Stimulated activated CD4-positive, alpha-beta T cell treated with anti-CD3 and anti-CD28 coated beads, Interleukin-12 subunit alpha, Interleukin-12 subunit beta, amount 100 ng/mL, for 48 hours (primary cell): ENCODE measurements at regions not wholly inside any gene's neighbourhood (a gene's known extent, or its start where the extent isn't known, plus 50 kb on each side); places are given as distances from the start of the nearest gene placed in this dataset.
"Not testable (repeated sequence)": the region's sequence is repeated elsewhere in the genome, so short reads cannot be mapped to it uniquely, and the experiment has no call there.

Source experiments
- DNase-seq, 3 donors: peaks; one replicate each; pipeline ENCODE4 v3.0.0-alpha.2; 2020; ENCODE audit warnings: low read depth in 2 of 3, low spot score in 1 of 3

DNA sequence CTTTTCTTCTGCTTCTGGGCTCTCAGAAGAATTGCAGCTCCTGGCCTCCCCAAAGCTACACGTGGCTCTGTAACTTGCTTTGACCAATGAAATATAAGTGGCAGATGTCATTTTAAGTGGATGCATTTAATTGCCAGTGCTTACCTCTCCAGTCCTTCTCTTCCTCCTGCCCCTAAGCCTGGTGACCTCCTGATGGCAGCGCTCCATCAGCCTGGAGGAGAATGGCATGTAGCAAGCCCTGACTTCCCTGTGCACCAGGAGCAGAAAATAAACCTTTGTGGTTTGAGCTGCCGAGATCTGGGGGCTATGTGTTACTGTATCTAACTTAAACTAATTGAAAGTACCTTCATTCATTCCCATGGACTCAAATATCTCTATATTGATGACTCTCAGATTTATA, 304.7 kb upstream of the CHRNA7 start:
- not testable (repeated sequence) for DNase-seq

DNA sequence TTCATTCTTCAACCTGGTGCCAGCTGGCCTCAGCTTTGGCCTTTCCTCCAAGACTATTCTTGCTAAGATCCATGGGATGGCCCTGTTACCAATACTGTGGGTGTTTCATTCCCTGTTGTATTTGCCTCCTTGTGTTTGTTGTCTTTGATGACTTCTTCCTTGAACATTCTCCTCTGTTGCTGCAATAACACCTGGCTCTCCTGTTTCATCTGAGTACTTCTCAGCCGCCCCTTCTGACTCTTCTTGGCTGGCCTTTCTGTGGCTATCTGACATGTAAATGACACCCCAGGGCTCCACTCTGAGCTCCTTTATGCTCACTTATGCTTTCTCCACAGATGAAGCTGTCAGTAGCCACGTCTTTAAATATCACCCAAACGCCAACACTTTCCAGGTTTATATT, 302.7 kb upstream of the CHRNA7 start:
- no peak for DNase-seq

DNA sequence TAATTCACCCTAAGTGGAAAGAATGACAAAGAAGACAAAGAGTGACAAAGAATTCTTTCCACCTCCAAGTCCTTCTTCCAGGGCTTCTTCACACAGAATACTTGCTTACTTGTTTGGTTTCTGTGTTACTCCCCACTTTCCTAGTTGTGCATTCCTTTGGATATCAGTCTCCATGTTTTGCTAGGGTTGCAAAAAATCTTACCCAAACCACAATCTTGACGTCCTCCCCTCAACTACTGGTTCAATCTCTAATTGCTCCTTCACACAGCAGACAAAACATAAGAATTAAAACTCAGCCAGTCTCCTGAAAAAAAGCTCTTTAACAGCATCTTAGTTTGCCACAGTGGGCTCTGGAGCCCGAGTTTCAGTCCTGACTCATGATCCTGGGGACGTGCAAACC, 297.6 kb upstream of the CHRNA7 start:
- no peak for DNase-seq

DNA sequence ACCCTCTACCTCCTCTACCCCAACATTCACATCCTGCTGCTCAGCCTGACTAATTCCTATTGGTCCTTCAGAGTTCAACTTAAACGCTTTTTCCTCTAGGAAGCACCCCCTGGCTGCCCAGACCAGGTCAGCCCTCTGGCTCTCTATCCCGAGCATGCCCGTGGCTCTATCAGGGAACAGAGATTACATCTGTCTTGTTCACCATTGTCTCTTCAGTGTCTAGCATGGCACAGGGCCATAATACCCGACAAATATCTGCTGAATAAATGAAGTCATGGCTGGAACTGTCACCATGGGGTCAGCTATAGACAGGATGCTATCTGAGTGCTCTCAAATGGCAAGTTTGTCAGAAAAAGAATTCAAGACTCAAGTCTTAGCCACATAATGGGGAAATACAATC, 296.9 kb upstream of the CHRNA7 start:
- DNase-seq = no peak

DNA sequence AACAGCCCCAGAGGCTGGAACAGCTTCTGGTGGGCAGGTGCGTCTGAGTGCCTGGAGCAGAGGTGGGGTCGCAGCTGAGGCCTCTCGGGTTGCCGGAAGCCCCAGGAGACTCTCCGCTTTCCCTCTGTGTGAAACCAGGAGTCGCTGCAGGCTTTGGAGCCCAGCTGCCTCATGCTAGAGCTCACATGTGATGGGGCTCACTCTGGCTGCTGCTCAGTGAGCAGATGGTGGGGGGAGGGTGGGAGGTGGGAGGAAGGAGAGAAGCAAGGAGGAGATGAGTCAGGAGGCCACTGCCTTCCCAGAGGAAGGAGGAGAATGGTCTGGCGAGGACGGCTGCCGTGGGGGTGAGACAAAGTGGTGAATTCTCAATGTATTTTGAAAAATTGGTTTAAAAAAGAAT, 290.1 kb upstream of the CHRNA7 start:
- DNase-seq = no peak

DNA sequence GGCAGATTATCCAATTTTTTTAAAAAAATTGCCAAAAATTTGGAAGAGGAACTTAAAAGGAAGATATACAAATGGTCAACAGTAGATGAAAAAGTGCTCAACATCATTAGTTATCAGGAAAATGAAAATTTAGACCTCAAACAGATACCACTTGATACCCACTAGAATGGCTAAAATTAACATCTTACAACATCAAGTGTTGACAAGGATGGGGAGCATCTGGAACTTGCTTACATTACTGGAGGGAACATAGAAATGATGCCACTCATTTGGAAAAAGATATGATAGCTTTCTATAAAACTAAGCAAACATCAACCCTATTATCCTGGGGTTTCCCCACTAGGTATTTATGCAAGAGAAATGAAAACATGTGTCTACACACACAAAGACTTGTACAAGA, 284.5 kb upstream of the CHRNA7 start:
- no peak for DNase-seq

DNA sequence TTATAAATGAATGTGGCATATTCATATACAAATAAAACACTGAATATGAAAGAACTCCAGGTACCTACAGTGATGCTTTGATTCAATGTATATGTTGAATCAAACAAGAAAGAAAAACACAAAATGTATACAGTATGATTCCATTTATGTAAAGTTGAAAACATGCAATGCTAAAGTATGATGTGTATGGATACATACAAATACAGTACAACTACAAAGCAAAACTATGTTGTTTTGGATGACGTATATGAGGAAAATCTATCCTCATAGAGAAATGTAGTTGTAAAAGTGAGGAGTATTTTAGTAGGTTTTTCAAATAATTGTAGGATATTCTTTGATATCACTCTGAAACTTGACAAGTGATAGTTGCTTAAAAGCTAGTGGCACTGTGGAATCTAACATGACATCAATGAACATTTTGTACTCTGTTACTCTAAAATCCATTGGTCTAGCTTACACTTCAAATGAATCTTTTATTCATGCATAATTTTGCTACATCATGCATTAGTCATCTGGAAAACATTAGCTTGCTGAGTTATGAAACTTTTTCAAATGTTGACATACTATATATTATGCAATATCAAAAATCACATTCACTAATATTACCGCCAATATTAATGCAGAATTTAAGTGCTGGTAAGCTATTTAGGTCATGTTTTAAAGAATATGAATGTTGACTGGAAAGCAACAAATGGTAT, 278.1 kb upstream of the CHRNA7 start:
- no peak for DNase-seq

DNA sequence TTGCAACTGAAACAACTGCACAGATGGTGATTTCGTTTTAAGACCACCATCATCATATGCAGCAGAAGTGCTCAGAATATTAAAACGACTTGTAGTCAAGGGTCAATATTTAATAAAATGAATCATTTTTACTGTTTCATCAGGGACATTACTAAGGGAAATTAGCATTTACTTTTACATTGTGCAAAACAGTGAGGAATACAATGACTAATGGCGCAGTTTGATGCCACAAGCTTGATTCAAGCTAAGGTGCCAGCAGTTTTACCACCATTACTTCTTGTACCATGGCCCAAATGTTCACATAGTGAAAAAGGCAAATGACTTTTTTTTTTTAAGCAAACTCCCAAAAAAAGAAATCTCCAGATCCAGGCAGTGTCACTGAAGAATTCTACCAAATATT, 277.4 kb upstream of the CHRNA7 start:
- DNase-seq = no peak

DNA sequence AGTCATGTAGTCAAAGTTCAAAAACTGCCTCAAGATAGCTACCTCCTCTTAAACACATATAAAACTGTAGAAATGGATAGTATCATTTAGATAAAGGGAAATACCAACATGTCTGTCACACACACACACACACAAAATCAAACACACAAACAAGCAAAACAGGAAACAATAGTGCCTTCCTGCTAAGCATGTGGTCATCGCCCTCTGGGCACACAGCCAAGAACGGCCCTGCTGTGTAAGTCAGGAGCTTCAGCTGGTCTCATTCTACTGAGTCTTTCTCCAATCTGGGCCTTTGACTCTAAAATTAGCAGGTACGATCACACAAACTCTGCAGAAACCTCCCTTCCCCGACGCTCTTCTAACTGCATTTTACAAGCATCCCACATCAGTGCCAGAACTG, 272.2 kb upstream of the CHRNA7 start:
- DNase-seq = no peak

DNA sequence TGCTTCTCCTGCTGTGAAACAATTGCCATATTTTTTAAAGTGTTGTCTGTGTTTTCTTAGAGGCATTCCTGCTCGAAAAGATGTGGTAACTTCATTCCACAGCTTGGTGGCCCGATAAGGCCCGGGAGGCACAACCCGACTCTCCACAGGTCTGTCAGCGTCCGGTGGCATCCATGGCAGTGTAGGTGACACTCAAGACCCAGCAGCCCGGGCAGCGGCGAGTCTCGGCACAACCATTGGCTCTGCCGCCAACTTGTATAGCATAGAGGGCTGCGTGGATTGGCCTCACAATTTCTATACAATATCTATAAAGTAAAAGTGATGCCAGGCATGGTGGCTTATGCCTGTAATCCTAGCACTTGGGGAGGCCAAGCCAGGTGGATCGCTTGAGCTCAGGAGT, 262.3 kb upstream of the CHRNA7 start:
- DNase-seq = no peak

DNA sequence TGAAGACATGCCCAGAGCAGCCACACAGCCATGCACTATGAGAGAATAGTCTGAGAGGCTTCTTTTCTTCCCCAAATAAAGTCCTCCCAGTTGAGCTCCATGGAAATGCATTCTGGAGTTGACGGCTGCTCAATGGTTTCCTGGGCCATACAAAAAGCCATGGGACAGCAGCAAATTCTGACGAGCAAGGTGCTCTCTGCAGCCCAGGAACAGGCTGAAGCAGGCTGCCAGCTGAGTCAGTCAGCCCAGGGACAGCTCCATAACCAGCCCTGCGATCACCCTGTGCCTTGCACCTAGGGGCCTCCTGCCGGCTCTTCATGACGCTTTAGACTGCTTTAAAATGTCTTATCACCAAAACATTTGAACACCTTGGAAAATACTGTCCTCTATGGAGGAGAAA, 256.3 kb upstream of the CHRNA7 start:
- no peak for DNase-seq

DNA sequence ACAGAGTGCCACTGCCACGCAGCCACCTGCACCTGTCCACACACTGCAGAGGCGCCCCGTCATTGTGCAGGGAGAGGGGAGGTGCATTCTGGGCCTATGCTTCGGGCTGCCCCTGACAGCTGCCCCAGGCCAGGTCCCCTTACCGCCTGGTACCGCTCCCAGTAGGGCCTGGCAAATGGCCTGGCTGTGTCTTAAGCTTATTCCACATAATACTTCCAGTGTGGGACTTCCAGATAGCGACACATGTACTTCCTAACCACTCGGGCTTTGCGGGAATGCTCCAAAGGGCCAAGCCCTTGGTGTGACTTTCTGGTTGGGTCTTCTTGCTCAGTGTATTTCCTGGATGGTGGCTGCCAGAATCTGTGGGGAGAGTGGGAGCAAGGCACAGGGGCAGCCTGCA, 254.3 kb upstream of the CHRNA7 start:
- DNase-seq = no peak

DNA sequence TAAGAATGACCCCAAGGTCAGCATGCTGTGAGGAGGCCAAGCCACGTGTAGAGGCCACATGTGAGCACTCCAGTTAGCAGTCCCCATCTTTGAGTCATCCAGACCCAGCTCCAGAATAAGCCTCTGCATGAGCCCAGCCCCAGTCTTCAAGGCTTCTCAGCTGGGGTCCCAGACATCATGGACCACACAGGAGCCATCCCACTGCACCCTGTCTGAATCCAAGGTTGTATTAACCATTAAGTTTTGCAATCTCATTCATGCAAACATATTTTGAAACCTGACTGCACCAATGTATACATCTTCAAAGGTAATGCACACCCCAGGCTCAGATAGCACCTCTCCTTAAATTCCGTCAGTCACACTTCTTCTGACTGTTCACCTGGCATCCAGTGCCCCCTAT, 249.1 kb upstream of the CHRNA7 start:
- no peak for DNase-seq

DNA sequence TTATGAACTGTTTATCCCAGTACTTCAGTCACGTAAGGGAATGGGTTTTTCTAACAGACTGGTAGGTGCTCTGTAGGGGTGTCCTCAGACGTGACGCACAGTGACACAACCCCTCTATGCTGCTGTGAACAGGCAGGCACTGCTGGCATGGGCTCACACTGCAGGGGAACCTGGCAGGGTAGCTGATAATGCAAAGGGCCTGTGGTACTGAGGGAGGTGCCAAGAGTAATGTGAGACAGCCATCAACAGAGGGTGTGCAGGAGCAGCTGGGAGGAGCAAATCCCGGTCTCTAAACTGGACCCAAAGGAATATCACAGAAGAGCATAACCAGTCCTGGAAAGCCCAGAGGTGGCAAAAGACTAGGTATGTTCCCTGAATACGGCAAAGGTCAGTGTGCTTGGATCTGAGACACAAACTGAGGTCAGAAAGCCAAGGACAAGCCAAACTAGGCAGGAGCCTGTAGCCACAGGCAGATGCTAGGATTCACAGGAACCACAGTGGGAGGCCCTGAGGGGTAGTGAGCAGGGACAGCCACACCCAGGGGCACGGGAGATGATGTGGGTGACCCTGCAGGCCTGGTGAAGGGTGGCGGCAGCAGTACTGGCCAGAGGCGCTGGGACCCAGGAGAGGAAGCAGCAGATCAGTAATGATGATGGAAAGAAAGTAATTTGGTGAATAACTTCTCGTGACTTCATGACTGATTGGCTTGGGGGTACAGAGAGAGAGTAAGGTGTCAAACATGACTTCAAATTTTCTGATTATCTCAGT, 248.1 kb upstream of the CHRNA7 start:
- no peak for DNase-seq

DNA sequence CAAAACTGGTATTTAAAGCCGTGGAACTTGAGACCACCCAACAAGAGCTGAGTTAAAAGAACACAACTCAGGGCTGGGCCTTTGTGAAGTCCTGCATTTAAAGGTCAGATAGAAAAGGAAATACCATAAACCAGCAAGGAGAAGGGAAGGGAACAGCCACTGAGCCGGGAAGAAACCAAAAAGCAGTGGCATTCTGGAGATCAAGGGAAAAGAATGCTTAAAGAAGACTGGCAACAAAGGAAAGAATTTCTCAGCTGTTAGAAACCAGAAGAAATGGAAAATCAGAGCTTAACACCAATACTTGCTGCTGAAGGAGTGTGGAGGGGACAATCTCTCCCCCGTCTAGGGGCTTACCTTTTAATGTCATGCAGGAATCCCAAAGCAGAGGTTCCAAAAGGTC, 247.4 kb upstream of the CHRNA7 start:
- no peak for DNase-seq

DNA sequence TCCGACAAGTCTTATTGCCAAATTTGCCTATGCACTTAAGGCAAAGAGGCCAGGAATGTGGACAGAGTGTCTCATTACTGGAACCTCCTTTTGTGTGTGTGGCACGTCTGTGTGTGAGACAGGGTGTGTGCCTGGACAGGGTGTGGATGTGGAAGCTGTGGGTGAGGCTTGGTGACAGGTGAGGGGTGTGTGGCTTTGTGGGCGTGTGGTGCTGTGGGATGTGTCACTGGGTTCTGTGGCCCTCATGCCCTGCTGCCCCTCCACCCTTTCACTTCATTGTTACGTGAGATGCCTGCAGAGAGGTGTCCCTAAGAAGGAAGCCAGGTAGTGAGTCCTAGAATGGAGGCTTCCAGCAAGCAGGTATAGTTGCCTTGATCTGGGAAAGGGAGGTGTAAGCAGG, 244.0 kb upstream of the CHRNA7 start:
- no peak for DNase-seq

DNA sequence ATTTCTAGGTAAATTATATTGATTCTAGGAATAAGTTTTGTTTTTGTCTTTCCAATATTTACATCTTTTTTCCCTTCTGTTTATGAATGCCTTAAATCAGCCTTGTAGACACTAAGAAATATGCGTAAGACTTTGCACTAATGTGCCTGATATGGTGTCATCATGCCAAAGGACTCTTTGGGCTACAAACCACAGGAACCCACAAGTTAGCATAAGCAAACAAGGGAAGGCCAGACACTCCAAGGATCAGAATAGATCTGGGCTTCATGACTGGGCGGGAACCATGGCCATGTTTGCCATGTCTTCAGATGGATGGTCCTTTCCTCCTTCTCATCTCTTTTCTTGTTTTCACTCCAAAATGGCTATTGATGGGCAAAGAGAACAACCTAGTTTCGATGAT, 242.2 kb upstream of the CHRNA7 start:
- no peak for DNase-seq

DNA sequence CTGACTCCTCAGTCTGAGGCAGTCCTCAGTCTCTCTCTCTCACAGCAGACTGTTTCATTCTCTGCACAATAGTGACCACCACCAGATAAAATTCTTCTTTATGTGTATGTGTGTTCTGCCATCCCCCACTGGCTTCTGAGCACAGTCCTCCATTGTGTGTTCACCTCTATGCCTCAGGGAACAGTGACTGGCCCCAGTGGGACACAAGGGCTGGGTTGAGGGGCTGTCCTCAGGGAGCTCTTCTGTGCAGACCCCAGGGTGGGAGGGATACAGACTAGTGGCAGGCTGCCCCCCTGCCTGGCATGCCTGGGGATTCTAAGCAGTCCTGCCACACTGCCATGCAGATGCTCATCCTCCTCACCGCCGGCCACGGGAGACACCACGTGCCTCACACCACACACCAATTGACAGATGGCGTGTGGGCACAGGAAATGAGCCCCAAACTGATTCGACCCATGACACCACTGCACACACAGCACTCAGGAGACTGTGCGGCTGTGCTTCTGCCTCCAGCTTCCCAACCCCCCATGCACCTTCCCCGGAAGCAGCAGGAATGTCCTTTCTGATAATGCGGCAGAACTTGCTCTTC, 237.6 kb upstream of the CHRNA7 start:
- no peak for DNase-seq

DNA sequence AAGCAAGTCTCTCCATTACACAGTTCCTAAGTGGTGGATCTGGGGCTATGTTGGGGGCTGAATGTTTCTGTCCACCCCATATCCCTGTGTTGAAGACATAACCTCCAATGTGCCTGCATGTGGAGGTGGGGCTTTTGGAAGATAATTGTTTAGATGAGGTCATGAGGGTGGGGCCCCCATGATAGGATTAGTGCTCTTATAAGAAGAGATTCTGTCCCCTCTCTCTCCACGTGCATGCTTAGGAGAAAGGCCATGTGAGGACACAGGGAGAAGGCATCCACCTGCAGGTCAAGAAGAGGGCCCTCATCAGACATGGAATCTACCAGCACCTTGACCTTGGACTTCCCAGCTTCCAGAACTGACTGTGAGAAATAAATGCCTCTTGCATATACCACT, 231.0 kb upstream of the CHRNA7 start:
- DNase-seq = no peak

DNA sequence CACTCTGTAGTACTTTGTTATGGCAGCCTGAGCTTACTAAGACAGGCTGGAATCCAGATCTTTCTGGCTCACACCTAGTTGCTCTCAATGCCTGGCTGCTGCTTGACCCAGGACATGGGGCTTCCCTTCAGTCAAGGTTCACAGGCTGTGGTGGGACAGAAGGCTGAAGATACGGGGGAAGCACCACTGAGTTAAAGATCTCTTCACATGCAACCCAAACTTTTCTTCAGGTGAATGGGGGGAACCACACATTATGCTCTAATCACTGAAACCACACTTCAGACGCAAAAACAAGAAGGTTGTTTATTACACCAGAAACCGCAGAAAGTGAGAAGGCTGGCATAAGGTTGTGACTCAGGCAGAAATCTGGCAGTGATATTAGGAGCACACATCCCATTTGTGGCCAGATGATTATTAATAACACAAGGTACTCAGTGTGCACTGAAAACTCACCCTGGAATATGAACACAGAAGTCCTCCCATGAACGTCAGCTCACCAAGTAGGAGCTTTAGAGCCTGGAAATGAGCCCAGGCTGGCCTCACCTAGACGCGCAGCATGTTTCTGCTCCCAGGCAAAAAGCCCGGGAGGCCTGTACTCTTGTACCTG, 230.5 kb upstream of the CHRNA7 start:
- no peak for DNase-seq

DNA sequence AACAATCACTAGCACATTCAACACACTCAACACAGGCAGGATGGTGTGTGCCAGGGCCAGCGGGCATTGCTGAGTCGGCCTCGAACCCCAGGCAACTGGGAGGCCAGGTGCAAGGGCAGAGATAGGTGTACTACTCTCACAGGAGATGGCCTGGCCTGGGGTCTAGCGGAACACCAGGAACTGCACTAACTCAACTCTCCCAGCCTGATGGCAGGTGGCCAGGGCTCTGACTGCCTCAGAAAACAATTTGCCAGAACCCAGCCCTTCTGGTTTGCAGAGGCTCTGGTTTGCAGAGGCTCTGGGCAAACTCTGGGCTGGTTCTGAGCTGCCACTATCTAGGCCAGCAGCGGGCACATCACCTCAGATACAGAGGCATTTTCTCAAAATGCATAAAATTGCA, 229.2 kb upstream of the CHRNA7 start:
- no peak for DNase-seq

DNA sequence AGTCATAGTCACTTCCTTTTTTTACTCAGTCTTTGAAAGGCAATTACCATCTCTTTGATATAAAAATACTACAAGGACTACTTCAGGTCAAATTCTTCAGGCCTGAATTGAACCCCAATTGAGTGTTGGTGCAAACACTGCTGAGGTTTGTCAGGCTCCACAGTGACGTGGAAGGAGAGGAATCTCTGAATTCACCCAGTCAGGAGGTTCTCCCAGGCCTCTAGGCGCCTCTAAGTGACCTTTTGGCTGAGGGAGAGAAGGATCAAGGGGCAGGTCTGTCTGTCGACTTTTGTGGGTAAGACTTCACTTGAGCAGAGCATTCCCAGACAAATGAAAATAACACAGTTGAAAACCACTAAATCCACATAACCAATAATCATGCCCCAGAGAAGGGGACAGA, 227.6 kb upstream of the CHRNA7 start:
- DNase-seq = no peak
